ENCODE measurements at regions not wholly inside any gene's neighbourhood (a gene's known extent, or its start where the extent isn't known, plus 50 kb on each side); places are given as distances from the start of the nearest gene placed in this dataset.

GRCh38 chr4:131632877-131633276 lies 1516.2 kb upstream of the PCDH10 start:
- no peak overlapping the region for H3K4me2 ChIP-seq (replicated peaks; ENCODE audit: extremely low read depth, low read length, poor library complexity, severe bottlenecking)
- peaks cover 9 to 25% of the 10 kb centered on the region in 2 donors for H3K9me3 ChIP-seq (replicated peaks in 1 of 2; ENCODE audit: control insufficient read depth in 1 of 2, insufficient read depth in 1 of 2, low read length in 2 of 2)
- Mint-ChIP-seq H3K27ac (no peak overlapping the region), H3K27me3 (ENCODE audit: low read depth in 3 of 3) (no peaks in the 10 kb centered on the region), H3K9me3 (peaks cover 2 to 20% (median 10%) of the 10 kb centered on the region in 7 donors), H3K4me1 (no peaks in the 10 kb centered on the region), H3K4me3 (no peak overlapping the region), H3K36me3 (no peaks in the 10 kb centered on the region)
- H3K4me3 ChIP-seq (replicated peaks in 1 of 3; ENCODE audit: low read depth in 2 of 3, low read length in 3 of 3) = no peak overlapping the region
- DNase-seq = no peak
- no peaks in the 10 kb centered on the region for H3K4me1 ChIP-seq (ENCODE audit: control insufficient read depth in 1 of 2, insufficient read depth in 2 of 2, low read length in 2 of 2)
- no peak overlapping the region for H3K9ac ChIP-seq (ENCODE audit: insufficient read depth, low read length, poor library complexity, severe bottlenecking)
- no peaks in the 10 kb centered on the region for H3K36me3 ChIP-seq (replicated peaks in 1 of 2; ENCODE audit: control insufficient read depth in 1 of 2, insufficient read depth in 2 of 2, low read length in 2 of 2)
- H3K27ac ChIP-seq (ENCODE audit: low read depth in 1 of 2, low read length in 2 of 2) = no peak overlapping the region
- no peaks in the 10 kb centered on the region for H3K27me3 ChIP-seq (ENCODE audit: control insufficient read depth in 2 of 2, insufficient read depth in 2 of 2, low read length in 2 of 2)
- no peak for TF ChIP-seq CTCF (IDR thresholded peaks at IDR 0.05)
- intact Hi-C loops (cut with micrococcal nuclease) = no loop called here
- H3K79me2 ChIP-seq (ENCODE audit: insufficient read depth, low read length) = no peaks in the 10 kb centered on the region
- H4K20me1 ChIP-seq (ENCODE audit: insufficient read depth, low read length) = no peaks in the 10 kb centered on the region
- no peak overlapping the region for H2AFZ ChIP-seq (ENCODE audit: insufficient read depth, low read depth, low read length, poor library complexity, severe bottlenecking)

- Histone ChIP-seq H3K4me1 (ENCODE audit: control insufficient read depth in 1 of 2, insufficient read depth in 2 of 2, low read length in 2 of 2) (no peaks in the 10 kb centered on the region), H3K36me3 (replicated peaks in 1 of 2; ENCODE audit: control insufficient read depth in 1 of 2, insufficient read depth in 2 of 2, low read length in 2 of 2) (no peaks in the 10 kb centered on the region), H3K79me2 (ENCODE audit: insufficient read depth, low read length) (no peaks in the 10 kb centered on the region), H3K27ac (ENCODE audit: low read depth in 1 of 2, low read length in 2 of 2) (no peak overlapping the region), H4K20me1 (ENCODE audit: insufficient read depth, low read length) (no peaks in the 10 kb centered on the region), H3K27me3 (ENCODE audit: control insufficient read depth in 2 of 2, insufficient read depth in 2 of 2, low read length in 2 of 2) (no peaks in the 10 kb centered on the region), H3K4me2 (replicated peaks; ENCODE audit: extremely low read depth, low read length, poor library complexity, severe bottlenecking) (no peak overlapping the region), H2AFZ (ENCODE audit: insufficient read depth, low read depth, low read length, poor library complexity, severe bottlenecking) (no peak overlapping the region), H3K9me3 (replicated peaks in 1 of 2; ENCODE audit: control insufficient read depth in 1 of 2, insufficient read depth in 1 of 2, low read length in 2 of 2) (peaks cover 9 to 25% of the 10 kb centered on the region in 2 donors), H3K9ac (ENCODE audit: insufficient read depth, low read length, poor library complexity, severe bottlenecking) (no peak overlapping the region), H3K4me3 (replicated peaks in 1 of 3; ENCODE audit: low read depth in 2 of 3, low read length in 3 of 3) (no peak overlapping the region)
- no peak for DNase-seq
- Mint-ChIP-seq H3K4me1 (no peaks in the 10 kb centered on the region), H3K4me3 (no peak overlapping the region), H3K27me3 (ENCODE audit: low read depth in 3 of 3) (no peaks in the 10 kb centered on the region), H3K9me3 (peaks cover 2 to 25% (median 11%) of the 10 kb centered on the region in 7 donors), H3K27ac (no peak overlapping the region), H3K36me3 (no peaks in the 10 kb centered on the region)
- intact Hi-C loops (cut with micrococcal nuclease) = no loop called here
- TF ChIP-seq CTCF (IDR thresholded peaks at IDR 0.05) = no peak
Measured at GRCh38 chr4:131635191-131635590, 1513.9 kb upstream of the PCDH10 start.
